ENCODE measurements at regions not wholly inside any gene's neighbourhood (a gene's known extent, or its start where the extent isn't known, plus 50 kb on each side); places are given as distances from the start of the nearest gene placed in this dataset.

- Histone ChIP-seq H3K27ac (ENCODE audit: low read depth) (no peak overlapping the region), H3K4me2 (no peak overlapping the region), H3F3A (replicated peaks; ENCODE audit: low read depth) (no peaks in the 10 kb centered on the region), H3K4me1 (ENCODE audit: insufficient read depth) (no peaks in the 10 kb centered on the region), H3K36me3 (ENCODE audit: insufficient read depth) (no peaks in the 10 kb centered on the region), H4K20me1 (replicated peaks; ENCODE audit: insufficient read depth) (no peaks in the 10 kb centered on the region), H3K9me2 (ENCODE audit: insufficient read depth) (peaks cover 4% of the 10 kb centered on the region), H3K79me2 (replicated peaks; ENCODE audit: insufficient read depth) (no peaks in the 10 kb centered on the region), H3K27me3 (ENCODE audit: insufficient read depth) (no peaks in the 10 kb centered on the region), H2AFZ (no peak overlapping the region), H3K4me3 (no peak overlapping the region)
- no peak for DNase-seq (ENCODE audit: low spot score)
- no peak for ATAC-seq
- H3K4me3 Mint-ChIP-seq = no peak overlapping the region
- no peaks in the 10 kb centered on the region for H3K36me3 Mint-ChIP-seq (ENCODE audit: low read depth)
- peaks cover 2% of the 10 kb centered on the region for H3K27me3 Mint-ChIP-seq (ENCODE audit: insufficient read depth, low read depth, poor library complexity)
- no peaks in the 10 kb centered on the region; the same call in 1 of the 3 replicates for H3K4me1 Mint-ChIP-seq
- TF ChIP-seq, protein P1, sequence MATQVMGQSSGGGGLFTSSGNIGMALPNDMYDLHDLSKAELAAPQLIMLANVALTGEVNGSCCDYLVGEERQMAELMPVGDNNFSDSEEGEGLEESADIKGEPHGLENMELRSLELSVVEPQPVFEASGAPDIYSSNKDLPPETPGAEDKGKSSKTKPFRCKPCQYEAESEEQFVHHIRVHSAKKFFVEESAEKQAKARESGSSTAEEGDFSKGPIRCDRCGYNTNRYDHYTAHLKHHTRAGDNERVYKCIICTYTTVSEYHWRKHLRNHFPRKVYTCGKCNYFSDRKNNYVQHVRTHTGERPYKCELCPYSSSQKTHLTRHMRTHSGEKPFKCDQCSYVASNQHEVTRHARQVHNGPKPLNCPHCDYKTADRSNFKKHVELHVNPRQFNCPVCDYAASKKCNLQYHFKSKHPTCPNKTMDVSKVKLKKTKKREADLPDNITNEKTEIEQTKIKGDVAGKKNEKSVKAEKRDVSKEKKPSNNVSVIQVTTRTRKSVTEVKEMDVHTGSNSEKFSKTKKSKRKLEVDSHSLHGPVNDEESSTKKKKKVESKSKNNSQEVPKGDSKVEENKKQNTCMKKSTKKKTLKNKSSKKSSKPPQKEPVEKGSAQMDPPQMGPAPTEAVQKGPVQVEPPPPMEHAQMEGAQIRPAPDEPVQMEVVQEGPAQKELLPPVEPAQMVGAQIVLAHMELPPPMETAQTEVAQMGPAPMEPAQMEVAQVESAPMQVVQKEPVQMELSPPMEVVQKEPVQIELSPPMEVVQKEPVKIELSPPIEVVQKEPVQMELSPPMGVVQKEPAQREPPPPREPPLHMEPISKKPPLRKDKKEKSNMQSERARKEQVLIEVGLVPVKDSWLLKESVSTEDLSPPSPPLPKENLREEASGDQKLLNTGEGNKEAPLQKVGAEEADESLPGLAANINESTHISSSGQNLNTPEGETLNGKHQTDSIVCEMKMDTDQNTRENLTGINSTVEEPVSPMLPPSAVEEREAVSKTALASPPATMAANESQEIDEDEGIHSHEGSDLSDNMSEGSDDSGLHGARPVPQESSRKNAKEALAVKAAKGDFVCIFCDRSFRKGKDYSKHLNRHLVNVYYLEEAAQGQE (IDR thresholded peaks at IDR 0.05; ENCODE audit: unreplicated experiment) = no peak
- no peaks in the 10 kb centered on the region for H3K9me3 Mint-ChIP-seq
- H3K27ac Mint-ChIP-seq = no peak overlapping the region
Measured at GRCh38 chr15:91535856-91536500, 317.5 kb upstream of the SLCO3A1 start.

- Histone ChIP-seq H3K4me1 (ENCODE audit: insufficient read depth) (no peaks in the 10 kb centered on the region), H3K27ac (ENCODE audit: low read depth) (no peak overlapping the region), H3K27me3 (ENCODE audit: insufficient read depth) (no peaks in the 10 kb centered on the region), H2AFZ (no peak overlapping the region), H3K4me3 (no peak overlapping the region), H3K79me2 (replicated peaks; ENCODE audit: insufficient read depth) (no peaks in the 10 kb centered on the region), H3F3A (replicated peaks; ENCODE audit: low read depth) (no peaks in the 10 kb centered on the region), H3K9me2 (ENCODE audit: insufficient read depth) (peaks cover 4% of the 10 kb centered on the region; the same call in 1 of the 2 replicates), H3K36me3 (ENCODE audit: insufficient read depth) (no peaks in the 10 kb centered on the region), H4K20me1 (replicated peaks; ENCODE audit: insufficient read depth) (no peaks in the 10 kb centered on the region), H3K4me2 (no peak overlapping the region)
- no peaks in the 10 kb centered on the region for H3K9me3 Mint-ChIP-seq
- H3K27ac Mint-ChIP-seq = no peak overlapping the region
- no peak overlapping the region for H3K4me3 Mint-ChIP-seq
- H3K4me1 Mint-ChIP-seq = no peaks in the 10 kb centered on the region; the same call in 1 of the 3 replicates
- ATAC-seq (no peak), DNase-seq (ENCODE audit: low spot score) (no peak)
- no peaks in the 10 kb centered on the region for H3K36me3 Mint-ChIP-seq (ENCODE audit: low read depth)
- H3K27me3 Mint-ChIP-seq (ENCODE audit: insufficient read depth, low read depth, poor library complexity) = no peaks in the 10 kb centered on the region
- TF ChIP-seq JUNB (IDR thresholded peaks at IDR 0.05; ENCODE audit: unreplicated experiment) (no peak), EZH2phosphoT487 (IDR thresholded peaks at IDR 0.05; ENCODE audit: unreplicated experiment) (no peak), ZNF462 (CRISPR knock-in tag; IDR thresholded peaks at IDR 0.05) (no peak), CREB1 (CRISPR knock-in tag; IDR thresholded peaks at IDR 0.05; ENCODE audit: low read depth) (no peak), ETS1 (IDR thresholded peaks at IDR 0.05) (no peak), ZNF331 (CRISPR knock-in tag; IDR thresholded peaks at IDR 0.05; ENCODE audit: low read depth) (no peak), NANOG (IDR thresholded peaks at IDR 0.05; ENCODE audit: borderline replicate concordance) (no peak)
Measured at GRCh38 chr15:91537856-91538255, 315.7 kb upstream of the SLCO3A1 start.
